ENCODE measurements at regions not wholly inside any gene's neighbourhood (a gene's known extent, or its start where the extent isn't known, plus 50 kb on each side); places are given as distances from the start of the nearest gene placed in this dataset.

- Histone ChIP-seq H3K4me1 (ENCODE audit: control insufficient read depth, insufficient read depth, low read length) (no peaks in the 10 kb centered on the region; the same call in 1 of the 2 replicates), H3K4me3 (ENCODE audit: insufficient read depth, low read depth, low read length) (no peak overlapping the region), H2BK5ac (ENCODE audit: low read depth, low read length, poor library complexity, severe bottlenecking) (no peak overlapping the region), H3K56ac (ENCODE audit: extremely low read depth, insufficient read depth, low read length) (no peak overlapping the region), H4K91ac (ENCODE audit: insufficient read depth, low read depth, low read length) (no peak overlapping the region), H2AK5ac (ENCODE audit: low read depth, low read length) (no peak overlapping the region), H3K79me1 (ENCODE audit: low read depth in 1 of 2, low read length in 2 of 2) (no peaks in the 10 kb centered on the region), H2BK120ac (ENCODE audit: low read depth, low read length) (no peak overlapping the region), H2AFZ (replicated peaks; ENCODE audit: low read length, poor library complexity) (no peak overlapping the region), H3K27me3 (ENCODE audit: control insufficient read depth, insufficient read depth, low read length) (peaks cover 46% of the 10 kb centered on the region), H3K23ac (ENCODE audit: low read depth, low read length) (no peak overlapping the region), H4K5ac (ENCODE audit: low read depth, low read length) (no peak overlapping the region), H3K9me1 (ENCODE audit: insufficient read depth, low read length) (no peaks in the 10 kb centered on the region), H3K14ac (replicated peaks; ENCODE audit: low read depth, low read length) (no peak overlapping the region), H3K9ac (ENCODE audit: low read depth, low read length) (no peak overlapping the region), H3K4ac (ENCODE audit: low read depth, low read length) (no peak overlapping the region), H3K9me3 (ENCODE audit: control insufficient read depth, insufficient read depth, low read length) (peaks cover 10% of the 10 kb centered on the region), H2BK20ac (ENCODE audit: low read depth, low read length) (no peak overlapping the region), H2AK9ac (replicated peaks; ENCODE audit: low read depth, low read length, poor library complexity) (no peak overlapping the region), H3K18ac (ENCODE audit: low read depth, low read length) (no peak overlapping the region), H3K4me2 (ENCODE audit: low read depth, low read length) (no peak overlapping the region), H4K8ac (ENCODE audit: low read depth in 2 of 2, low read length in 2 of 2) (no peak overlapping the region), H2BK15ac (ENCODE audit: low read depth, low read length) (no peak overlapping the region), H3K27ac (ENCODE audit: insufficient read depth, low read length) (no peak overlapping the region), H3K36me3 (ENCODE audit: control insufficient read depth, insufficient read depth, low read length) (no peaks in the 10 kb centered on the region), H4K20me1 (ENCODE audit: insufficient read depth, low read length) (no peaks in the 10 kb centered on the region)
- BruUV-seq (replicated peaks): no TSS peak
- ChIA-PET POLR2A (ENCODE audit: unreplicated experiment) (no interaction called here), CTCF (no interaction called here)
- ATAC-seq (ENCODE audit: low read depth) (no peak), DNase-seq (no peak)
- WGBS, 2 experiments (ENCODE audit: extremely low coverage in 2 of 2, insufficient read length in 1 of 2): 20% methylated on average over 1 of the region's 9 CpGs; no CpG with 5 or more reads in 1 of the 2 experiments
- TF ChIP-seq ELK1 (IDR thresholded peaks at IDR 0.05; ENCODE audit: borderline replicate concordance, low read depth, low read length) (no peak), CEBPB (IDR thresholded peaks at IDR 0.05; ENCODE audit: low read depth, low read length) (no peak), MAFK (IDR thresholded peaks at IDR 0.05; ENCODE audit: low read depth, low read length) (no peak), BHLHE40 (IDR thresholded peaks at IDR 0.05; ENCODE audit: low read depth, low read length) (no peak), FOS (IDR thresholded peaks at IDR 0.05; ENCODE audit: low read depth, low read length) (no peak), USF2 (IDR thresholded peaks at IDR 0.05; ENCODE audit: low read depth, low read length) (no peak), MAZ (IDR thresholded peaks at IDR 0.05; ENCODE audit: borderline replicate concordance, low read depth, low read length) (no peak), RFX5 (IDR thresholded peaks at IDR 0.05; ENCODE audit: low read depth, low read length) (no peak), CTCF (conservative IDR thresholded peaks at IDR 0.05; ENCODE audit: low read depth, low read length) (no peak), MXI1 (IDR thresholded peaks at IDR 0.05; ENCODE audit: borderline replicate concordance, low read depth, low read length) (no peak), RAD21 (IDR thresholded peaks at IDR 0.05; ENCODE audit: low read length) (no peak), CHD1 (IDR thresholded peaks at IDR 0.05; ENCODE audit: low read depth, low read length) (no peak), POLR2A (IDR thresholded peaks at IDR 0.05; ENCODE audit: low read depth, low read length) (no peak), NFE2L2 (IDR thresholded peaks at IDR 0.05; ENCODE audit: low read depth, low read length) (no peak), SMC3 (IDR thresholded peaks at IDR 0.05; ENCODE audit: low read depth, low read length) (no peak), RCOR1 (IDR thresholded peaks at IDR 0.05; ENCODE audit: insufficient replicate concordance, low read length) (no peak)
- in situ Hi-C loops (cut with MboI; ENCODE audit: low sequenced_read_pairs) (no loop called here), intact Hi-C loops (cut with micrococcal nuclease) (no loop called here), dilution Hi-C loops (cut with HindIII; ENCODE audit: low sequenced_read_pairs, unreplicated experiment) (no loop called here)
Measured at GRCh38 chr3:194946091-194946490, 260.4 kb downstream of the FAM43A start.

Measured in IMR-90 (cell line).